ENCODE measurements at regions not wholly inside any gene's neighbourhood (a gene's known extent, or its start where the extent isn't known, plus 50 kb on each side); places are given as distances from the start of the nearest gene placed in this dataset.

DNA sequence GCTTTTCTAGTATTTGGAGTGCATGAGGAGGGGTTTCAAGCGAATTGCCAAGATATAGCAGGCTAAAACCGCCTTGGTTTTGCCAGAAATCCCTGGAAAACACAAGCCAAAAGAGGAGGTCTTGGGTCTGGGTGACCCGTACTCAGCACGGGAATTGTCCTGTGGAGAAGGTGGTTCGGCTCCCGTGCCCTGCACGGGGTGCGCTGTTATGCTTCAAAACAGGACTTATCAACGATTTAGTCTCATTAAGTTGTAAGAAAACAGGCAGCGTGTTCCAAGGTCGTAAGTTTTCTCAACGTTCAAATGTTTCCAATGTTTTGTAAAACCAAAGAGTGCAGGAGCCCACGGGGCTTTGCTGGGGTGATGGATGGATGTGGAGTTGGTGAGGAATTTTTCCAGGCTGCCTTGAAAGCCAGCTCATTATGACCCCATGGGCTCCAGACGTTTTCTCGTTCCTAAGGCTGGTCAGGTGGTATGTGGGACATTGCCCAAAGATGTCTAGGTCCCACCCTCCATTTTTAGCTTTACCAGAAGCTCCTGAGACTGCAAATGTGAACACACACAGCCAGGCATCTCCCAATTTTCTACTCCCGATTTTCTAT is 75.4 kb upstream of the CLDN14 start:
- no peak for DNase-seq

DNA sequence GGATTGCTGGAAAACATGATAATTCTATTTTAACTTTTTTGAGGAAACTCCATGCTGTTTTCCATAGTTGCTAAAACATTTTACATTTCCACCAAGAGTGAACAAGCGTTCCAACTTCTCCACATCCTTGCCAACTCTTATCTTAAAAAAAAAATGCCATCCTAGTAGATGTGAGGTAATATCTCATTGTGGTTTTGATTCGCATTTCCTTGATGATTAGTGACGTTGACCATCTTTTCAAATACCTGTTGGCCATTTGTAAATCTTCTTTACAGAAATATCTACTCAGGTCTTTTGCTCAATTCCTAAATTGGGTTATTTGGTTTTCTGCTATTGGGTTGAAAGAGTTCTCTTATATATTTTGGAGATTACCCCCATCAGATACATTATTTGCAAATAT is 77.4 kb upstream of the CLDN14 start:
- DNase-seq: no peak

DNA sequence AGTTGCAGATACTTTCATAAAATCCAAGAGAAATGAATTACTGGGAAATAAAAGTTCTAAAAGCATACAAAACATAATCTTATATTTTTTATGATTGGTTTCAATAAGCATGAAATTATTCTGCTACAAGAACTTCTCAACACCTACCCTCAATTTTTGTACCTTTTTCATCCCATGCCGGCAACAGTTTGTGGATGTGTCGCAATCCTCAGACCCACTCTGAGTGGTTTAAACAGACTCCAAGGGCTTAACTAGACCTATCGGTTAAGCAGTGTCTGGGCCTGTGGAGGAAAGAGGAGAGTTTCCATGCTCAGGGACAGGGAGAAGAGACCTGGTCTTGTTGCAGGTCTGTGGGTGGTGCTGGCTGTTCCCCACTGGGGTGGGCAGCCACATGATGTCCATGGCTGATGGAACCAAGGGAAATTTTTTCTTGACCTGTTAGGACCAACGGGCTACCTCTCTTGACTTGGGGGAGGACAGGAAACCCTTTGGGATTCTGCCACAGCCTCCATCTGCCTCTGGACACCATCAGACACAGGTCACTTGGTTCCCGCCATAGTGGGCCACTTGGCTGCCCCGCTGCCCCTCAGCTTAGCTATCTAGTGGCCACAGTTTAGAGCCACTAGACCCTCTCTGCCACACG is 81.1 kb upstream of the CLDN14 start:
- no peak for DNase-seq

DNA sequence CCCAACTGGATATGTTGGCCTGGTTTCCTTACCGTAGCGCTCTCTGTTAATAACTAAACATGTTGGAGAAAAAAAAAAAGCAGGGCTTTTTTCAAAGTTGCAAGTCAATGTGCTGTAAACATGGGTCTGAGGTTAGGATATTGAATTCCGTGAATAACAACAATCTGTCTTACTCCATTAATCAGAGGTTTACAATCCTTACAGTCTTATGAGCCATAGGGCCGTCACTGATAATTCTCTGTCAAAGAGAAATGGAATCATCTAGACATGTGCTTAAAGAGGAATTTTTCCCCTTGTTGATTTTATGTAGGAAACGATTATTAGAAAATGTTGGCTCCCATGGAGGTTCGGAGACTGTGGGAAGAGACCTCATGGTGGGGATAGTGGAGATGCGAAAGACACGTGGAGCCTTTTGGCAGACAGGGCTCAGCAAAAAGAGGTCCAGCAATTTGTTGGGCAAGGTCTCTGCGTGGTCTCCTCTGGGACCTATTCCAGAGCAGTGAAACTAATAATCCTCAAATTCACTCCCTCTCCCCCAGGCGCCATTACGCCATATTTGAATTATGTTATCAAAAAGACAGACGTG is 83.5 kb upstream of the CLDN14 start:
- no peak for DNase-seq

DNA sequence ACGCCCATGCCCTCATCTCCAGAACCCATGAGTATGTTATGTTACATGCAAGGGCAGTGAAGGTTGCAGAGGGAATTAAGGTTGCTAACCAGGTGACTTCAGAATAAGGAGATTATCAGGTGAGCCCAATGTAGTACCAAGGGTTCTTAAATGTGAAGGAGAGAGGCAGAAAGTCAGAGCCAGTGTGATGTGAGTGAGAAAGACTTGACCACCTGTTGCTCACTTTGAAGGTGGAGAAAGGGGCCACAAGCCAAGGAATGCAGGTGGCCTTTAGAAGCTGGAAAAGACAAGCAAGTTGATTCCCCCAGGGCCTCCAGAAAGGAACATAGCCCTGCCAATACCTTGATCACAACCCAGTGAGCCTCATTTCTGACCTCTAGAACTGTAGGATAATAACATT is 84.7 kb upstream of the CLDN14 start:
- DNase-seq: no peak

DNA sequence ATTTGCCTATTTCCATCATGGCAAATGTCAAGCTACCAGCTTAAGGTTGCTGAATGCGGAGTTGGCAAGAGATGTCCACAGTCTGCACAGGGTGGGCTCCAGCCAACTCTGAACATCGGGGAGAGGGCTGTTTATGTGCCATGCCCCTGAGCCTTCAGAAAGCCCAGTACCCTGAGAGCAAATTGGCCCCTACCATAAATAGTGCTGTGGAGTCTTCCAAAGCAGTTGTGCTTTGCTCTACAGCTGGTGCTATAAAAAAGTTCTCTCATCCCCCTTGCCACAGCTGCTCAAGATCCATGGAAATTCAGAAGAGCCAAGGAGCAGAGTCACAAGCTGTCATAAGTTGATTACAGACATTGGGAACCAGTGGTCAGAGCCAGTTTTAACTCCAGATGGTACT is 85.6 kb upstream of the CLDN14 start:
- DNase-seq: no peak

DNA sequence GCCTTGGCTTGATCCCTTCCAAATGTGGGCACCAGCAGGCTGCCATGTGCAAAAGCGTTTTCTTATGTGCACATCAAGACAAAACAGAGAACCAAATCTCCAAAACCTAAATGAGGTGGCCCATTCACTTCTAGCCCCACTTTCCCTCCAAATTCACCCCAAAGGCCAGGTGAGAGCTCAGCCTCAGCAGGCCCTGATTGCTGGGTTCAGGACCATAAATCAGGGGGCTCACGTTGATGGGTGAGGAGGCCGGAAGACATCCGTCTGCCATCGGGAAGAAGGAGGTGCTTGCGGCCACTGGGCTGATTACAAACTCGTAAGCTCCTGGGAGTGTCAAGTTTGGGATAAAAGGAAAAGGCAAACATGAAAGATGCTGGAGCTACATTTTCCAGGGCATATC is 86.7 kb upstream of the CLDN14 start:
- no peak for DNase-seq

DNA sequence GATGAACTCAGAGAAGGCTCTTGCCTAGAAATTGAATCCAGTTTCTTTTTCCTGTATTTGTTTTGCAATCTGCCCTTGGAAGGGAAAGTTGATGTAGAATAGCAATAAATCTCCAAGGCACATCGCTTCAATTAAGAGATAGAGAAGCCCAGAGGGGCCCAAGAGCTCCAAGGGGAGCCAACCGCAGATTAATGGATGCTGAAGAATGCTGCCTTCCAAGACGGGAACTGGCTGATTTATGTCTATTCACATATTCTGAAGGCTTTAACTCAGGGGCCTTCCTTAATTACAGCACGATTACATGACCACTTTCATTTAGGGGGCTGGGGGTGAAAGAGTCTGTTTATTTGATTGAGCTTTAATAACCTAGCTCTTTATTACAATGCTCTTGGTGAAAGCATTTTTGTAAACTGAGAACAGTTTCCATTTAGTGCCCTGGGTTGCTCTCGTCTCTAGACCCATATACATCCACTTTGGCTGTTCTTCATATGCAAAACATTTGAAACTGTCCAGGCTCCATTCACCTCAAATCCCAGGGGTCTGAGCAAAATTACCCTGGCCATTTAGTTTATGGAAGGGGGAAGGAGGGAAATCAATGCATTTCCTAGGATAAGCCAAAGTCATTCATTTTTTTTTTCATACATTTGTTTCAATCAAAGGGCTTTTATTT is 87.4 kb upstream of the CLDN14 start:
- no peak for DNase-seq

GRCh38 chr21:36569511-36569910 is 89.6 kb upstream of the CLDN14 start:
- DNase-seq: no peak

DNA sequence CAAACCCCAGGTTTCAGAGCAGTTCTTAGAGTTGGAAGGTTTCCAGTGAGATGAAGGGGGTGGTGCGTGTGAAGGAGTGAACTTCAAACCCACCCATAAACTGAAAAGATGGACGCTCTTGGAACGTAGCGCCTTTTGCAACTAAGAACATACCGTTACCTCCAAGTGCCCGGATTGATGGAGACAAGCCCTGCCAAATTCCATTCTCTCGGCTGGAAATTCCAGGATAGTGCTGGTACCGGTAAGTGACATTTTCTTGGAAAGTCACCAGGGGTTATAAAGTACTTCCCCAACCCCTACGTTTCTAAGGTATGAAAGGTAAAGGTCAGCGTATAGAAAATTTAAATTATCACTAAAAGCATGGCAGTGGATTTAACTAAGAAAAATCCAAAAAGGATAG is 91.6 kb upstream of the CLDN14 start:
- DNase-seq: no peak

- no peak for DNase-seq
Measured at GRCh38 chr21:36572039-36572438, 92.1 kb upstream of the CLDN14 start.

DNA sequence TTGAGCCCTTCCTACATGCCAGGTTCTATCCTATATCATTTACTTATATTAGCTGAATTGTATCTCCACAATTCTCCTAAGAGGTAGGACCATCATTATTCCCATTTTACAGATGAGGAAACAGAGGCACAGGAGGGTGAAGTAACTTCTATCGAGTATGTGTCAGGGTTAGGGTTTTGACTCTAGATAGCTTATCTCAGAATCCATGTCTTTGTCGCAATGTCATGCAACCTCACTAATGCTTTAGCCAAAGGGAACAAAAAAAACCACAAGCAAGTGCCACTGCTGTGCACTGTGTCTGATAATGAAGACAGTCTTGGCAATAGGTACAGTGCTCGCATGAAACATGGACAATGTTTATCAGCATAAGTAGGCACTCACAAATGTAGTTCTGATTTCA is 95.4 kb upstream of the CLDN14 start:
- DNase-seq: no peak

DNA sequence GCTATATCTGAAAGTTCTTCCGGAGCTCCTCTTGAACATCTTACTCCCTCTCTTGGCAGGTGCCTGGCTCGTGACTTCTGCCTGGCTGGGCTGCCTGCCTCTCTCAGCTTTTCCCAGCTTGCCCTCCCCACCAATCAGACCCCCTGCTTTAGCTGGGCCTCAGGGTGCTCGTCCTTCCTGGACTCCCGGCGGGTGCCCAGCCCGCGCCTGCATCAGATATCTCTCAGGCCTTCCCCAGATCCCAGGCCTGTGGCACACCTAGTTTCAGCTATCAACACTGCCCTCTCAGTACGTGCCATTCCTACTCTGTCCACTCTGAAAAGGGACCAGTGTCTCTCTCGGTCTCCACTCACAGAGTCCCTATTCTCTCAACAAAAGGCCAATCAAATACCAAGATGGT is 96.5 kb upstream of the CLDN14 start:
- DNase-seq: no peak

GRCh38 chr21:36579898-36580297 is 100.0 kb upstream of the CLDN14 start:
- no peak for DNase-seq

- no peak for DNase-seq
Measured at GRCh38 chr21:36582271-36582670, 102.3 kb upstream of the CLDN14 start.

DNA sequence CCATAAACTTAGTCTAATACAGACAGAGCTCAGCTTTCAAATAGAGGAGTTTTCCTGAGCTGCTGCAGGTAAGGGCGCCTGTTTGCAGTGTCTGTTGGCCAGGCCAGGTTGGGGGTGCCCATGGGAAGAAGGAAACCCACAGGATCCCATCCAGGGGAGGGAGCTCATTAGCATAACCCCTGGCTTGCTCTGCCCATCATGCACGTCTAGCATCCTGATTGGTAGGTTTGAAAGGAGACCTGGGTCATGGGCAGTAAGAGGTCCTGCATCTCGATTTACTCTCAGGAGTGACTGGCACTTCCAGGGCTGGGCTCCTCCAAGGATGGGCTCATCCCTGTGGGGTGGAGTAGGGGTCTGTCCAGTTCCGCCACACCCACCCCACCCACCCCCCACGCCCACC is 103.7 kb upstream of the CLDN14 start:
- no peak for DNase-seq

DNA sequence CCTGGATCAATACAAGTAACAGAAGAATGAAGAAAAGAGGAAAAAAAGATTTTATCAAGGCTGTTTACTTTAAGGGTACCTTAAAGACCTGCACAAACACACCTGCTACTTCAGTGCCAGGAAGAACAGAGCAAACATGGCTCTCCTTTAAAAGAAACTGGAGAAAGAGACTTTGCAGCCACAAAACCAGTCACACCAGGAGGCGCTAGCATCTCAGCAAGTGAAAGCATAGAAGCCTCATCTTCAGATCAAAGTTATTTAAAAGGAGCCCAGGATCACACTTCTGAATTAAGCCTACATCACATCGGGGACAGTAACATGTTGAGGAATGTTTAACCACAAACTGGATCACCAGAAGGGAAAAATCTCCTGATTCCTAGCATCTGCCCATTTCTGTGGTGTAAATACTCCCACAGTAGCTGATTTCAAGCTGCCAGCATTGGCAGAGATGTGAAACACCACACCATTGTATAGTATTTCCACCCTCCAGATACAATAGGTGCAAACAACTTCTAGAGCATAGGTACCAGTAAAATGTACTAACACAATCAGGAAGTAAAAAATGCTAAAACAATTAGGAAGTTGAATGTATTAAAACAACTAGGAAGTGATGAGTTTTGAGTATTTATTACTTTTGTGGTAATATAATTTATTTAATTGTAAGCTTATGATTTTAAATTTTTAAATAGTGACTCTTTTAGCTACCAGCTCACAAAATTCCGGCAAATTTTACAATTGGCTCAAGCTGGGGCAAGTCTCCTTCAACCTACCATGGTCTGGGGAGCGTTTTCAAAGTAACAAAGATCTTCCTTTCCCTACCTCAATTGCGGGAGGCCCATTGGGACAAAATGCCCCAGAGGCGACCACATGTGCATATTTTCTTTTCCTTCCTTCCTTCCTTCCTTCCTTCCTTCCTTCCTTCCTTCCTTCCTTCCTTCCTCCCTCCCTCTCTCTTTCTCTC is 105.3 kb upstream of the CLDN14 start:
- peak; percentile 35 for DNase-seq

- DNase-seq: no peak
Measured at GRCh38 chr21:36587388-36587787, 107.5 kb upstream of the CLDN14 start.

DNA sequence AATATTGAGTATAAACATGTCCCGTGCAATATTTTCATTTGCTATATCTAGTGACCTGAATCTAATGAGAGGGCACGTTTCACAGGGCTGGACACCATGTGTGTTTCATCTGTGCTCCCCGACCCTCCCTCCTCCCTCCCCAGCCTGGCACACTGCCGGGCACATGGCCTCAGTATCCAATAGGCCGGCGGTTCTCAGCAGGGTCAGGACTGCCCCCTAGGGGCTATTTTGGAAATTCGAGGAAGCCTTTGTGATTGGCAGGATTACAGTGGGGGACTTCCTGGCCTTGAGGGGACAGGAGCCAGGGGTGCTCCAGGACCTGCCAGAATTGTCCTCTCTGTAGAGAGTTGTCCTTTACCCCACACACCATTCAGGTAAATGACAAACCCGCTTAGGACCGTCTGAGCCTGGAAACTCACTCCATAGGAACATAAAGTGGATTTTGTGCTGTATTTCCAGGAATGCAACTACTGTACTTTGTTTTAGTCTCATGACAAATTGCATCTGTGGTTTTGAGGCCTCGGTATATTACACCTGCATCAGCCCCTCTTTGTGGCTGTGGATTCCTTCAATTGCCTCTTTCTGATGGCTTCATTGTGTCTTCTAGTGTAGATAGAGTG is 109.5 kb upstream of the SIM2 start:
- no peak for DNase-seq

DNA sequence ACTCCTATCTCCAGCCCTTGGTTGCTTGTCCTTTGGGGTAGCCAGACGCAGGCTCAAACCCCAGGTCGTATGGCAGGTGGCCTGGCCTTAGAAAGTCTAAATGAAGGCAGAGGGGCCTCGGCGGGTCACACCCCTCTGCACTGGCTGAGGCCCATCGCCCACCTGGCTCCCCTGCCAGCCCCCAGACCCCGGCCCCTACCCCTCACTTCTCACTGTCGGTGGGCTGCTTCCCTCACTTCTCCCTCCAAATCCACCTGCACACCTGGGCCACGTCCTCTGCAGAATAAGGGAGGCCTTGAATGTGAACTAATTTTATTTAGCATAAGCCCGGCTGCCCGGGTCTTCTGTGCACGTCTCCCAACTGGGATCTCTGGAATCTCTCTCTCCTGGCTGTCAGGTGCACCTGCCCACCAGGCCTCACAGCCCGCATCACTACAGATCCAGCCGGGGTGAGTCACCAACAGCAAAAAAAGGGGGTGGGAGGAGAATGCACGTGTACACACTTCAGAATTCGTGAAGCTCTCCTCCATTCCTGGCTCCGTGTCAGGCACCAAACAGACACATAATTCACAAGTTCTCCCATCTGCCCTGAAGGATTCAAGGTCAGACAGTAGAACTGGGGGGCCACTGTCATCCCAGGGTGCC is 107.5 kb upstream of the SIM2 start:
- DNase-seq: no peak

- DNase-seq: no peak
Measured at GRCh38 chr21:36596174-36596573, 102.7 kb upstream of the SIM2 start.

DNA sequence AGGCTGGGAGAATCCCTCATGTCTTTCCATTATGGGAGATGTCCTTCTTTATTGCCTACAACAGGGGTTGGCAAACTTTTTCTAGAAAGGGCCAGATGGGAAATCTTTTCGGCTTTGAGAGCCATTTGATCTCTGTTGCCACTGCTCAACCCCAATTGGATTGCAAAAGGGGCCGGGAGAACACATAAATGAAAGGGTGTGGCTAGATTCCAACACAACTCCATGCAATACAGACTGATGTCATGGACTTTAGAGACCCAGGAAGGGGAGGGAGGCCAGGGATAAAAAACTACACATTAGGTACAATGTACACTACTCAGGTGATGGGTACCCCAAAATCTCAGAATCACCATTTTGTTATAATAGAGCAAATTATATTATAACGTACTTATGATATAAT is 97.6 kb upstream of the SIM2 start:
- no peak for DNase-seq

All from activated T-cell treated with anti-CD3 and anti-CD28 coated beads, Interleukin-2, amount 50 U/mL, for 1 hour (primary cell).